Panc1 (cell line): ENCODE measurements at regions not wholly inside any gene's neighbourhood (a gene's known extent, or its start where the extent isn't known, plus 50 kb on each side); places are given as distances from the start of the nearest gene placed in this dataset.

Experiments used
- POLR2AphosphoS5 ChIP-seq: IDR thresholded peaks from 2 replicates; pipeline ENCODE4 v1.6.1; 2012; ENCODE audit warnings: mild to moderate bottlenecking, low read depth, low read length, moderate library complexity
- TF ChIP-seq, protein P1 (sequence below): fragments of 450-650 bp; IDR thresholded peaks from 2 replicates; pipeline ENCODE4 v1.5.1; 2017; ENCODE audit warnings: mild to moderate bottlenecking

DNA sequence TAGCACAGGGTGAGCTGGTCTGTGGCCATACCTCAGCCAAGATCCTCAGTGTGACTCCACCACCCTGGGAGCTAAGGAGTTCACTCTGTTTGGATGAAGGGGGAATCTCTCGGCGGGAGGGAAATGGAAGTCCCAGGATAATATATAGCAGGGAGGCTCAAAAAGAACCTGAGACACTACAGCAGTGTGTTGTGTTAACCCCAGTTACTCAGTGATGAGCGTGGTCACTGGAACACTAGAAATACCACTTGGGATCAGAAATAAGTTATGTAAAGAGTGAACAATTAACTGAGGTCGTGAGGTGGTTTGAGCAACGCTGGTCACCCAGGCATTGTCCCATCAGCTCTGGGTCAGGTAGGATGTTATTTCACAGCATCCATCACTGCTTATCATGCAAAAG is 59.3 kb upstream of the ADAMTS16 start:
- no peak for TF ChIP-seq POLR2AphosphoS5
- TF ChIP-seq, protein P1, sequence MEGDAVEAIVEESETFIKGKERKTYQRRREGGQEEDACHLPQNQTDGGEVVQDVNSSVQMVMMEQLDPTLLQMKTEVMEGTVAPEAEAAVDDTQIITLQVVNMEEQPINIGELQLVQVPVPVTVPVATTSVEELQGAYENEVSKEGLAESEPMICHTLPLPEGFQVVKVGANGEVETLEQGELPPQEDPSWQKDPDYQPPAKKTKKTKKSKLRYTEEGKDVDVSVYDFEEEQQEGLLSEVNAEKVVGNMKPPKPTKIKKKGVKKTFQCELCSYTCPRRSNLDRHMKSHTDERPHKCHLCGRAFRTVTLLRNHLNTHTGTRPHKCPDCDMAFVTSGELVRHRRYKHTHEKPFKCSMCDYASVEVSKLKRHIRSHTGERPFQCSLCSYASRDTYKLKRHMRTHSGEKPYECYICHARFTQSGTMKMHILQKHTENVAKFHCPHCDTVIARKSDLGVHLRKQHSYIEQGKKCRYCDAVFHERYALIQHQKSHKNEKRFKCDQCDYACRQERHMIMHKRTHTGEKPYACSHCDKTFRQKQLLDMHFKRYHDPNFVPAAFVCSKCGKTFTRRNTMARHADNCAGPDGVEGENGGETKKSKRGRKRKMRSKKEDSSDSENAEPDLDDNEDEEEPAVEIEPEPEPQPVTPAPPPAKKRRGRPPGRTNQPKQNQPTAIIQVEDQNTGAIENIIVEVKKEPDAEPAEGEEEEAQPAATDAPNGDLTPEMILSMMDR: no peak
